B cell (primary cell): ENCODE measurements at regions not wholly inside any gene's neighbourhood (a gene's known extent, or its start where the extent isn't known, plus 50 kb on each side); places are given as distances from the start of the nearest gene placed in this dataset.
"Not testable (repeated sequence)": the region's sequence is repeated elsewhere in the genome, so short reads cannot be mapped to it uniquely, and the experiment has no call there.

Experiments
- ATAC-seq: fragments of 200-7000 bp; cut with Tn5 transposase; one replicate; pipeline ENCODE4 v1.10.0; 2021; ENCODE audit warnings: low read depth, mild to moderate bottlenecking, moderate number of reproducible peaks, moderate library complexity
- CTCF ChIA-PET: fragments of 350-600 bp; sonication (Branson Sonifier 250); formaldehyde crosslinking; loops from one replicate; lab custom pipeline; 2021; ENCODE audit warnings: antibody characterized with exemption, inconsistent platforms; lab: Charles Lee
- POLR2A ChIA-PET: fragments of 350-600 bp; sonication (Branson Sonifier 250); formaldehyde crosslinking; loops from one replicate; lab custom pipeline; 2021; ENCODE audit warnings: antibody characterized with exemption; lab: Charles Lee
- DNase-seq: peaks from one replicate; pipeline ENCODE4 v3.0.0; 2013
- H2AFZ ChIP-seq: 2 replicates; pipeline ENCODE4 v1.6.1; 2012; ENCODE audit warnings: mild to moderate bottlenecking, low read depth, low read length; ENCODE audit not compliant: insufficient read depth, poor library complexity, severe bottlenecking
- H3K27ac ChIP-seq, 2 donors: 1 replicate in 1 of 2; 2 replicates in 1 of 2; pipeline ENCODE4 v1.5.1; 2012 to 2013; ENCODE audit warnings: low read length in 2 of 2, mild to moderate bottlenecking in 2 of 2, moderate library complexity in 1 of 2
- H3K27me3 ChIP-seq, 4 experiments: fragments of 200-600 bp in 1 of 4; sonication (generic) in 1 of 4; replicated peaks in 1 of 4; 1 replicate in 2 of 4; 2 replicates in 2 of 4; pipeline versions ENCODE4 v1.6.1 to v1.7.0; 2013 to 2016; ENCODE audit warnings: low read length in 3 of 4, mild to moderate bottlenecking in 2 of 4, mixed read lengths in 1 of 4, moderate library complexity in 1 of 4; ENCODE audit not compliant: insufficient read depth in 4 of 4, control insufficient read depth in 3 of 4; ENCODE audit errors: control extremely low read depth in 1 of 4
- H3K36me3 ChIP-seq, 2 experiments: replicated peaks in 1 of 2; 1 replicate in 1 of 2; 2 replicates in 1 of 2; pipeline versions ENCODE4 v1.6.1 to v1.7.1; 2013; ENCODE audit warnings: low read length in 1 of 2; ENCODE audit not compliant: insufficient read depth in 2 of 2, control insufficient read depth in 1 of 2; ENCODE audit errors: control extremely low read depth in 1 of 2, extremely low read depth in 1 of 2
- H3K4me1 ChIP-seq, 2 donors: fragments of 200-600 bp in 1 of 2; sonication (generic) in 1 of 2; 1 replicate in 1 of 2; 2 replicates in 1 of 2; pipeline versions ENCODE4 v1.5.1 to v1.6.1; 2013 to 2017; ENCODE audit warnings: low read length in 2 of 2; ENCODE audit not compliant: control insufficient read depth in 2 of 2, insufficient read depth in 2 of 2
- H3K4me2 ChIP-seq: replicated peaks from 2 replicates; pipeline ENCODE3; 2012; ENCODE audit warnings: mild to moderate bottlenecking, low read depth, low read length; ENCODE audit not compliant: poor library complexity, severe bottlenecking
- H3K4me3 ChIP-seq, 5 experiments: fragments of 200-600 bp in 1 of 5; sonication (generic) in 1 of 5; 1 replicate in 3 of 5; 2 replicates in 2 of 5; pipeline versions ENCODE4 v1.5.1 to v1.7.0; 2011 to 2016; ENCODE audit warnings: low read length in 4 of 5, mild to moderate bottlenecking in 4 of 5, low read depth in 2 of 5, control low read depth in 1 of 5, moderate library complexity in 1 of 5; ENCODE audit not compliant: insufficient read depth in 1 of 5; ENCODE audit errors: control extremely low read depth in 1 of 5, extremely low read depth in 1 of 5
- H3K79me2 ChIP-seq: fragments of 200-600 bp; sonication (generic); one replicate; pipeline ENCODE4 v1.6.0; 2016; ENCODE audit warnings: low read length; ENCODE audit not compliant: control insufficient read depth, insufficient read depth
- H3K9ac ChIP-seq: fragments of 200-600 bp; sonication (generic); 2 replicates; pipeline ENCODE4 v1.6.1; 2017; ENCODE audit warnings: mild to moderate bottlenecking, low read length, moderate library complexity
- H3K9me3 ChIP-seq, 3 donors: one replicate each; pipeline versions ENCODE4 v1.6.1 to v1.7.1; 2013; ENCODE audit warnings: low read length in 2 of 3; ENCODE audit not compliant: control insufficient read depth in 2 of 3, insufficient read depth in 1 of 3; ENCODE audit errors: control extremely low read depth in 1 of 3
- H4K20me1 ChIP-seq: 2 replicates; pipeline ENCODE4 v1.6.0; 2012; ENCODE audit warnings: mild to moderate bottlenecking, low read length; ENCODE audit not compliant: insufficient read depth, control insufficient read depth, poor library complexity, severe bottlenecking
- H3K27ac Mint-ChIP-seq: one replicate; pipeline ENCODE4 v1.8.0; 2021; ENCODE audit warnings: mixed read lengths
- H3K27me3 Mint-ChIP-seq: one replicate; pipeline ENCODE4 v1.8.0; 2021; ENCODE audit warnings: mixed read lengths
- H3K4me1 Mint-ChIP-seq: one replicate; pipeline ENCODE4 v1.8.0; 2021; ENCODE audit warnings: mixed read lengths
- H3K4me3 Mint-ChIP-seq: one replicate; pipeline ENCODE4 v1.8.0; 2021; ENCODE audit warnings: mixed read lengths
- H3K9me3 Mint-ChIP-seq: one replicate; pipeline ENCODE4 v1.8.0; 2022; ENCODE audit warnings: mixed read lengths; ENCODE audit not compliant: insufficient read depth
- EZH2 ChIP-seq: IDR thresholded peaks from 2 replicates; pipeline ENCODE4 v1.6.1; 2012; ENCODE audit warnings: borderline replicate concordance, low read depth, mild to moderate bottlenecking, moderate library complexity, low read length; ENCODE audit not compliant: insufficient read depth, poor library complexity, severe bottlenecking
- WGBS: methylation state at CpG from one replicate; pipeline ENCODE4 v1.1.5; 2013; ENCODE audit warnings: missing lambda C conversion rate; ENCODE audit not compliant: insufficient coverage; 5-methylcytosine and 5-hydroxymethylcytosine counted together
- intact Hi-C: fragments of 100-400 bp; cut with micrococcal nuclease; formaldehyde crosslinking; loops from one replicate; pipeline ENCODE4 v1.10.0; 2022
- TF ChIP-seq, protein P1 (sequence below): fragments of 200-600 bp; IDR thresholded peaks from one replicate; pipeline ENCODE4 v1.8.0; 2022; ENCODE audit warnings: antibody characterized with exemption, mild to moderate bottlenecking

DNA sequence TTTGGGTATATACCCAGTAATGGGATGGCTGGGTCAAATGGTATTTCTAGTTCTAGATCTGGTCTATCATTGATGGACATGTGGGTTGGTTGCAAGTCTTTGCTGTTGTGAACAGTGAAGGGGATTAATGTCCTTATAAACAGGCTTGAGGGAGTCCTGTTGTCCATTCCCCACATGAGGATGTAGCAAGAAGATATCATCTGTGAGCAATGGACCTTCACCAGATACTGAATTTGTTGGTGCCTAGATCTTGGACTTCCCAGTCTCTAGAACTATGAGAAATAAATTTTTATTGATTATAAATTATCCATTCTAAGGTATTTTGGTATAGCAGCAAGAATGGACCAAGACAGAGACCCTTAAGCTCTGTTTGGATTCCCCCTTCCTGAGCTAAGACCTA lies 72.2 kb upstream of the RELN start:
- no peak overlapping the region for H3K27ac Mint-ChIP-seq
- ATAC-seq (no peak), DNase-seq (no peak)
- Histone ChIP-seq H3K4me1 (no peaks in the 10 kb centered on the region), H3K36me3 (no peaks in the 10 kb centered on the region), H2AFZ (no peak overlapping the region), H4K20me1 (no peaks in the 10 kb centered on the region), H3K27ac (no peak overlapping the region), H3K4me3 (no peak overlapping the region), H3K9me3 (no peaks in the 10 kb centered on the region), H3K4me2 (no peak overlapping the region), H3K9ac (no peak overlapping the region), H3K79me2 (no peaks in the 10 kb centered on the region), H3K27me3 (no peaks in the 10 kb centered on the region)
- ChIA-PET POLR2A (no interaction called here), CTCF (interaction anchor here (0.7 kb wide), 1 partner anchor 35 kb away, joined by 4 read pairs; no protein-coding TSS in a partner anchor)
- no peak overlapping the region for H3K4me3 Mint-ChIP-seq
- H3K27me3 Mint-ChIP-seq: peaks cover 8% of the 10 kb centered on the region
- no peaks in the 10 kb centered on the region for H3K4me1 Mint-ChIP-seq
- intact Hi-C loops: no loop called here
- TF ChIP-seq, protein P1, sequence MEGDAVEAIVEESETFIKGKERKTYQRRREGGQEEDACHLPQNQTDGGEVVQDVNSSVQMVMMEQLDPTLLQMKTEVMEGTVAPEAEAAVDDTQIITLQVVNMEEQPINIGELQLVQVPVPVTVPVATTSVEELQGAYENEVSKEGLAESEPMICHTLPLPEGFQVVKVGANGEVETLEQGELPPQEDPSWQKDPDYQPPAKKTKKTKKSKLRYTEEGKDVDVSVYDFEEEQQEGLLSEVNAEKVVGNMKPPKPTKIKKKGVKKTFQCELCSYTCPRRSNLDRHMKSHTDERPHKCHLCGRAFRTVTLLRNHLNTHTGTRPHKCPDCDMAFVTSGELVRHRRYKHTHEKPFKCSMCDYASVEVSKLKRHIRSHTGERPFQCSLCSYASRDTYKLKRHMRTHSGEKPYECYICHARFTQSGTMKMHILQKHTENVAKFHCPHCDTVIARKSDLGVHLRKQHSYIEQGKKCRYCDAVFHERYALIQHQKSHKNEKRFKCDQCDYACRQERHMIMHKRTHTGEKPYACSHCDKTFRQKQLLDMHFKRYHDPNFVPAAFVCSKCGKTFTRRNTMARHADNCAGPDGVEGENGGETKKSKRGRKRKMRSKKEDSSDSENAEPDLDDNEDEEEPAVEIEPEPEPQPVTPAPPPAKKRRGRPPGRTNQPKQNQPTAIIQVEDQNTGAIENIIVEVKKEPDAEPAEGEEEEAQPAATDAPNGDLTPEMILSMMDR: no peak
- no peak for TF ChIP-seq EZH2
- peaks cover 2% of the 10 kb centered on the region for H3K9me3 Mint-ChIP-seq

DNA sequence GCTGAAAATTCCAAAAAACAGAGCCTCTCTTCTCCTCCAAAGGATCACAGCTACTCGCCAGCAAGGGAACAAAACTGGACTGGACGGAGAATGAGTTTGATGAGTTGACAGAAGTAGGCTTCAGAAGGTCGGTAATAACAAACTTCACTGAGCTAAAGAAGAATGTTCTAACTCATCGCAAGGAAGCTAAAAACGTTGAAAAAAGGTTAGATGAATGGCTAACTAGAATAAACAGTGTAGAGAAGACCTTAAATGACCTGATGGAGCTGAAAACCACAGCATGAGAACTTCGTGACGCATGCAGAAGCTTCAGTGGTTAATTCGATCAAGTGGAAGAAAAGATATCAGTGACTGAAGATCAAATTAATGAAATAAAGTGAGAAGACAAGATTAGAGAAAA lies 70.4 kb upstream of the RELN start:
- intact Hi-C loops, H3K4me2 ChIP-seq: not testable (repeated sequence)

More for the DNA sequence above, 70.4 kb upstream of the RELN start:
- H3K4me1 Mint-ChIP-seq, ATAC-seq, H3K9ac ChIP-seq, H3K9me3 ChIP-seq, H3K4me1 ChIP-seq, H4K20me1 ChIP-seq, H3K27ac ChIP-seq, CTCF ChIA-PET, H3K9me3 Mint-ChIP-seq, H3K27ac Mint-ChIP-seq, H3K27me3 Mint-ChIP-seq, POLR2A ChIA-PET, H2AFZ ChIP-seq, DNase-seq, H3K4me3 Mint-ChIP-seq, H3K79me2 ChIP-seq, H3K4me3 ChIP-seq, H3K36me3 ChIP-seq, H3K27me3 ChIP-seq: not testable (repeated sequence)
- WGBS: 84% methylated on average over 7 of the region's 8 CpGs
